Thoracic aorta (tissue), 2 donors: ENCODE measurements at regions not wholly inside any gene's neighbourhood (a gene's known extent, or its start where the extent isn't known, plus 50 kb on each side); places are given as distances from the start of the nearest gene placed in this dataset.

Experiments used
- ATAC-seq: fragments of 150-250 bp; one replicate; pipeline ENCODE4 v1.8.0; 2017; ENCODE audit warnings: low read depth; ENCODE audit not compliant: insufficient number of reproducible peaks, low FRiP score
- DNase-seq: peaks from one replicate; pipeline ENCODE4 v3.0.0-alpha.2; 2020; ENCODE audit warnings: low spot score
- H3K27ac ChIP-seq, 2 donors: fragments of 200-600 bp; sonication (generic); 1 replicate in 1 of 2; 2 replicates in 1 of 2; pipeline ENCODE4 v1.5.1; 2016; ENCODE audit warnings: mild to moderate bottlenecking in 2 of 2, moderate library complexity in 2 of 2
- H3K27me3 ChIP-seq: fragments of 200-600 bp; sonication (generic); replicated peaks from 2 replicates; pipeline ENCODE4 v1.6.0; 2016; ENCODE audit warnings: mild to moderate bottlenecking; ENCODE audit not compliant: insufficient read depth
- H3K36me3 ChIP-seq: fragments of 200-600 bp; sonication (generic); one replicate; pipeline ENCODE4 v1.5.1; 2016
- H3K4me1 ChIP-seq, 2 donors: fragments of 200-600 bp; sonication (generic); 1 replicate in 1 of 2; 2 replicates in 1 of 2; pipeline versions ENCODE4 v1.5.1 to v1.6.0; 2016; ENCODE audit warnings: low read depth in 2 of 2, mild to moderate bottlenecking in 1 of 2; ENCODE audit not compliant: control insufficient read depth in 1 of 2
- H3K4me3 ChIP-seq: fragments of 200-600 bp; sonication (generic); 2 replicates; pipeline ENCODE4 v1.5.1; 2016; ENCODE audit warnings: mild to moderate bottlenecking
- H3K9me3 ChIP-seq: fragments of 200-600 bp; sonication (generic); 2 replicates; pipeline ENCODE4 v1.5.1; 2016
- TF ChIP-seq, protein P1 (sequence below): fragments of 200-600 bp; sonication (generic); IDR thresholded peaks from one replicate; pipeline ENCODE4 v1.5.1; 2019; ENCODE audit warnings: antibody characterized with exemption

DNA sequence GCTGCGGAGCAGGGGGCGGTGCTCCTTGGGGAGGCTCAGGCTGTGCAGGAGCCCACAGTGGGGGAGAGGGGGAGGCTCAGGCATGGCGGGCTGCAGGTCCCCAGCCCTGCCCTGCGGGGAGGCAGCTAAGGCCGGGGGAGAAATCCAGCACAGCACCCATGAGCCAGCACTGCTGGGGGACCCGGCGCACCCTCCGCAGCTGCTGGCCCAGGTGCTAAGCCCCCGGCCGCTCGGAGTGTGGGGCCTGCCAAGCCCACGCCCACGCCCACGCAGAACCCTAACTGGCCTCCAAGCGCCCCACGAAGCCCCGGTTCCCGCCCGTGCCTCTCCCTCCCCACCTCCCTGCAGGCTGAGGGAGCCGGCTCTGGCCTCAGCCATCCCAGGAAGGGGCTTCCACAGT, 145.6 kb upstream of the SEL1L start:
- H3K4me3 ChIP-seq: no peak overlapping the region
- peaks cover 0 to under 1% of the 10 kb centered on the region in 2 donors for H3K4me1 ChIP-seq
- no peaks in the 10 kb centered on the region for H3K36me3 ChIP-seq
- TF ChIP-seq, protein P1, sequence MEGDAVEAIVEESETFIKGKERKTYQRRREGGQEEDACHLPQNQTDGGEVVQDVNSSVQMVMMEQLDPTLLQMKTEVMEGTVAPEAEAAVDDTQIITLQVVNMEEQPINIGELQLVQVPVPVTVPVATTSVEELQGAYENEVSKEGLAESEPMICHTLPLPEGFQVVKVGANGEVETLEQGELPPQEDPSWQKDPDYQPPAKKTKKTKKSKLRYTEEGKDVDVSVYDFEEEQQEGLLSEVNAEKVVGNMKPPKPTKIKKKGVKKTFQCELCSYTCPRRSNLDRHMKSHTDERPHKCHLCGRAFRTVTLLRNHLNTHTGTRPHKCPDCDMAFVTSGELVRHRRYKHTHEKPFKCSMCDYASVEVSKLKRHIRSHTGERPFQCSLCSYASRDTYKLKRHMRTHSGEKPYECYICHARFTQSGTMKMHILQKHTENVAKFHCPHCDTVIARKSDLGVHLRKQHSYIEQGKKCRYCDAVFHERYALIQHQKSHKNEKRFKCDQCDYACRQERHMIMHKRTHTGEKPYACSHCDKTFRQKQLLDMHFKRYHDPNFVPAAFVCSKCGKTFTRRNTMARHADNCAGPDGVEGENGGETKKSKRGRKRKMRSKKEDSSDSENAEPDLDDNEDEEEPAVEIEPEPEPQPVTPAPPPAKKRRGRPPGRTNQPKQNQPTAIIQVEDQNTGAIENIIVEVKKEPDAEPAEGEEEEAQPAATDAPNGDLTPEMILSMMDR: no peak
- DNase-seq: no peak
- no peaks in the 10 kb centered on the region for H3K9me3 ChIP-seq
- no peak overlapping the region for H3K27ac ChIP-seq
- no peak for ATAC-seq
- H3K27me3 ChIP-seq: no peaks in the 10 kb centered on the region

DNA sequence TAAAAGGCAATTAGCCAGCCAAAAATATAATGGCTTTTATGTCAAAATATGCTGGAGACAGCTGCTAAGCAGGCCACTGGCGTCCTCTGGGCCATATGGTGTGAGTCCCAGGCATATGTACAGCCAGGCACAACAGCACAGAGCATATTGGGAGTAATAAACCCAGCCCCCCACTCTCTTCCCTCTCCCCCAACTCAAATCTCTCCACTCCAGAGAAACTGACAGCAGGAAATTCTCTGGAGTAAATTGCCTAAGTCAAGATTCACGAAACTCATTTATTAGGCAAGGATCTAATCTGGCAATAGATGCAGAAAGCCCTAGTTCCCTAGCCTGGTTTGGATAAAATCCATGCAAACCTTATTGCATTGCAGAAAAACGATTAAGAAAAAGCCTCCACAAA, 147.9 kb upstream of the SEL1L start:
- DNase-seq: no peak
- H3K27me3 ChIP-seq: no peaks in the 10 kb centered on the region
- H3K4me1 ChIP-seq: no peaks in the 10 kb centered on the region
- no peak for ATAC-seq
- no peaks in the 10 kb centered on the region for H3K9me3 ChIP-seq
- H3K27ac ChIP-seq: no peak overlapping the region
- H3K36me3 ChIP-seq: no peaks in the 10 kb centered on the region
- H3K4me3 ChIP-seq: no peak overlapping the region
- TF ChIP-seq, protein P1: no peak

DNA sequence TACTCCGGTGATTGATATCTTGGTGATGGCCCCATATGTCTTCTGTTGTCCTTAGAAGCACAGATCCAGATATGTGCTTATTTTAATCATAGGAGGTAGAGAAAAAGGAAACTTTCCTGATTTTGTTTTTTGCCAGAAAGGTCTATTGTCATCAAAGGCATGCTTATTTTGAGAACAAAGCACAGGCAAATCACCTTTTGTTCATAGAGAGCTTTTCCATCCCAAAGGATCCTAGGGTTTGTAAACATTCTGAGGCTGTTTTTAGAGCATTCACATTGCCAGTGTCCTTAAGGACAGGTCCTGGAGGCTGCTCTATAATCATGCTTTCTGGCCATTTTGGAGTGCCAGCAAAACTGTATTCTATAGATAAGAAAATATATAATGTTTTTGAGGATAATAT, 148.5 kb upstream of the SEL1L start:
- no peak overlapping the region for H3K27ac ChIP-seq
- no peaks in the 10 kb centered on the region for H3K27me3 ChIP-seq
- no peak for ATAC-seq
- TF ChIP-seq, protein P1: no peak
- DNase-seq: no peak
- H3K4me1 ChIP-seq: no peaks in the 10 kb centered on the region
- no peaks in the 10 kb centered on the region for H3K9me3 ChIP-seq
- no peak overlapping the region for H3K4me3 ChIP-seq
- H3K36me3 ChIP-seq: no peaks in the 10 kb centered on the region

DNA sequence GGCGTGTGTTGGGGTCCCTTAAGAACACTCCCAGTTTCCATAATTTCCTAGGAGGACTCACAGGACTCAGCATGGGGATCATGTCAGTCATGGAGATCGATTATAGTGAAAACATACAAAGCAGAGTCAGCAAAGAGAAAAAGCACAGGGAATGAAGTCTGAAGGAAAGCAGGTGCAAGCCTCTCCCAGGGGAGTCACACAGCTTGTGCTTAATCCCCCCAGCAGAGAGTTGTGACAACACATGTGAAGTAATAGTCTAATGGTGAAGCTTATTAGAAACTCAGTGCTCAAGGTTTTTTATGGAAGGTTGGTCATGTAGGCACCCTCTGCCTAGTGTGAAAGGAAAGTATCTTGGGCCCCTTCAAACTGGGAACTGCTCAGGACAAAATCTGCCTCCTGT, 149.0 kb upstream of the SEL1L start:
- Histone ChIP-seq H3K4me1 (no peaks in the 10 kb centered on the region), H3K27ac (no peak overlapping the region), H3K27me3 (no peaks in the 10 kb centered on the region), H3K4me3 (no peak overlapping the region), H3K36me3 (no peaks in the 10 kb centered on the region), H3K9me3 (no peaks in the 10 kb centered on the region)
- ATAC-seq: no peak
- TF ChIP-seq, protein P1: no peak
- no peak for DNase-seq

DNA sequence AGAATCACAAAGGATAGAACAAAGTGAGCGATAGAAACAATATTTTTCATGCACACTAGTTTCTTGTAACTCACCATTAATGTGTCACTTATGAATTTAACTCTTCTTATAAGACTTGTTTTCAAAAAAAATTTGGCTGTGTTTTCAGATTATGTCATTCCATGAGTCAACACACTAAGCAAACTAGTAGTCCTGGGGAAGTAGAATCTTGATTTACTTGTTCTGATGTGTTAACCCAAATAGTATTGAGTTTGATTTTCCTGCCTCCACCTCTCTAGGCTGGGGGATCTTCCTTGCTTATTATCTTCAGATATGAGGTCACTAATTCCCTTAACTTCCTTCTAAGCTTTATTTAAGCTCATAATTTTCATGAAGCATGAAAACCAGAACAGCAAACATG, 151.0 kb upstream of the SEL1L start:
- H3K9me3 ChIP-seq: no peaks in the 10 kb centered on the region
- DNase-seq: no peak
- TF ChIP-seq, protein P1: no peak
- H3K36me3 ChIP-seq: no peaks in the 10 kb centered on the region
- H3K4me1 ChIP-seq: no peaks in the 10 kb centered on the region
- no peak overlapping the region for H3K27ac ChIP-seq
- no peak overlapping the region for H3K4me3 ChIP-seq
- no peak for ATAC-seq
- no peaks in the 10 kb centered on the region for H3K27me3 ChIP-seq
